GM21723 (cell line): ENCODE measurements at regions not wholly inside any gene's neighbourhood (a gene's known extent, or its start where the extent isn't known, plus 50 kb on each side); places are given as distances from the start of the nearest gene placed in this dataset.

Source experiments
- ATAC-seq: cut with Tn5 transposase; IDR thresholded peaks from one replicate; pipeline ENCODE4 v1.9.1; 2021; ENCODE audit warnings: mild to moderate bottlenecking, moderate library complexity; ENCODE audit not compliant: unreplicated experiment

DNA sequence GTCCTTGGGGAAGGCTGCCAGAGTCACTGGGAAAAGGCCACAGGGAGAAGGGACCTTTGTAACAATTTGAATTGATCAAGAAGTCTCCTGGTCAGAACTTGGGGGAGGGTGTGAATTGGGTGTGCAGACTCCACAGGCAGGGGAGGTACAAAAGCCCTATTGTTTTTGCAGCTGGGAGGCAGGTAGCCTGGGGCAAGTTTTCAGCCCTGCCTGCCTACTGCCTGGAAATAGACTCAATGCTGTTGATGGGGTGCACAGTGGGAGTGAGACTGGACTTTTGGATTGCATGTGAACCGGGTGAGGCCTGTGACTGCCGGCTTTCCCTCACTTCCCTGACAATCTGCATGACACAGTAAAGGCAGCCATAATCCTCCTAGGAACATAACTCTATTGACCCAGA, 947.0 kb downstream of the REEP3 start:
- ATAC-seq = no peak

GRCh38 chr10:64476506-64476905, 955.3 kb downstream of the REEP3 start:
- no peak for ATAC-seq

DNA sequence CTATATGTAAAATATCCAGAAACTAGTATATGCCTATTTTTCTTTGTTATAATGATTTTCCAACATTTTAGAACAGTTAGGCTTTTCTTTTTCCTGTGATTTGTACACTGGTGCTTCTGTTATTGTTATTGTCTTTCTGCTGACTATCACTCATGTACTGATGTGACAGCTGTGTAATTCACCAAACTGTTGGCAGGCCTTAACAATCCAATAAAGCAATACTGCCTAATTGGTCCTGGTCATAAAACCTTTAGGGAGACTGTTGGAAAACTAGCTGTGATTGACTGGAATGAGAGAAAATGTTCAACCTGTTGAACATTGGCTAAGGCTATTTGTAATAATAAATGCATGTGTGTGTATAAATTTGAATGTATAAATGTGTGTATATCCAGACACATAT, 956.6 kb downstream of the REEP3 start:
- ATAC-seq = no peak

GRCh38 chr10:64484811-64485330, 963.7 kb downstream of the REEP3 start:
- no peak for ATAC-seq

GRCh38 chr10:64486149-64486548, 964.9 kb downstream of the REEP3 start:
- no peak for ATAC-seq

- ATAC-seq = no peak
These were observed 965.7 kb downstream of the REEP3 start for GRCh38 chr10:64486901-64487300.

DNA sequence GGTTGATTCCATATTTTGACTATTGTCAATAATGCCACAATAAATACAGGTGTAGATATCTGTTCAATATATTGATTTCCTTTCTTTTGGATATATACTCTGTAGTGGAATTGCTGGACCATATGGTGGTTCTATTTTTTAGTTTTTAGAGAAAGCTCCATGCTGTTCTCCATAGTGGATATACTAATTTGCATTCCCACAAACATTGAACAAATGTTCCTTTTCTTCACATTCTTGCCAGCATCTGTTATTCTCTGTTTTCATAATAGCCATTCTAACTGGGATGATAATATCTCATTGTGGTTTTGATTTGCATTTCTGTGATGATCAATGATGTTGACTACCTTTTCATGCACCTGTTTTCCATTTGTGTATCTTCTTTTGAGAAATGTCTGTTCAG, 973.7 kb downstream of the REEP3 start:
- no peak for ATAC-seq

GRCh38 chr10:64497306-64497705, 976.1 kb downstream of the REEP3 start:
- no peak for ATAC-seq

- no peak for ATAC-seq
These were observed 980.6 kb downstream of the REEP3 start for GRCh38 chr10:64501807-64502206.

DNA sequence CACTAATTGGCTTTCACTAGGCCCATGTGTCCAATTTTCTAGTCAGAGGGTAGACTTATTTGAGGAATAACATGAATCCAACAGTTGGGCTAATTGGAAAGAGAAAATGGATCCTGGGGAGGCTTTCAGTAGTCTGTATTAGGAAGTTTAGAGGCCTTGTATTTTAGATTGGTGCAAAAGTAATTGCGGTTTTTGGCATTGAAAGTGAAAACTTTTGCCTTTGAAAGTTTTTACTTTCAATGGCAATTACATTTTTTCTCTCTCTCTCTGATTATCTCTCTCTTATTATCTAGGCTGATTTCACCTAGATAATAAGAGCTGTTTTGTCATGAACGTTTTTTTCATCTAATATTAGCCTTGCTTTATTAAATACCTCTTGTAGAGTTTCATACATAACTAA, 981.7 kb downstream of the REEP3 start:
- ATAC-seq = no peak

GRCh38 chr10:64503429-64503828, 982.2 kb downstream of the REEP3 start:
- no peak for ATAC-seq

DNA sequence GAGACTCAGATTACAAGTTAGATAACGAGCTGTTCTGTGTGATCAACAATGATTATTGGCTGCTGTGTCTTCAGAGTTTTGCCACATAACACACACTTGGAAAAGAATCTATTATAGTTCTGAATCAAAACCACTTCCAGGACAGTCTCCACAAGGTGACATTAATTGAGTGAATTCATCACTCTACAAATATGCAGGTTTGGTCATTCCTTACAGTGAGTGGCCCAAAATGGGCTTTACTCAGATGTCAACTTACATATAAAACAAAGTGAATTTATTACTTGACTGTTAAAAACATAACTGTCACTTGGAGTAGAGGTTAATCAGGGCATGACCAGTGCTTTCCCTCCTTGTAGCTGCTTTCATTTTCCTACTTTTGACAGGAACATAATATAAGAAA, 984.3 kb downstream of the REEP3 start:
- ATAC-seq = no peak

GRCh38 chr10:64506963-64507362, 985.8 kb downstream of the REEP3 start:
- no peak for ATAC-seq

DNA sequence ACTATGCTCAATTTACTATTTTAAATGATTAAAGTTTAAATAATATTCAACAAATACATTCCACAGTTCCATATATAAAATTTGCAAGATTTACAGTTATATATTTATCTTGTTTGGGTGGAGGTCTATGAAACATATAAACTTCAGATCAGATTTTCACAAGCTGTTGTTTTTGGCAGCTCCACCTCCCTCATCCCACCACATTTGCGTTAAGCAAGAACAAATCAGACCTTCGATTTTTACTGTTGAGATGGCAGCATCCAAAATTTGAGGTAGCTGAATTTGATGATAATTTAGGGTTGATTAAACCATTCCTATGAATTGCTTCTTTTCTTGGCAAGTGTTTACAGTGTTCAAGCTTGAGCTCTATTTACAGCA, 986.4 kb downstream of the REEP3 start:
- no peak for ATAC-seq

DNA sequence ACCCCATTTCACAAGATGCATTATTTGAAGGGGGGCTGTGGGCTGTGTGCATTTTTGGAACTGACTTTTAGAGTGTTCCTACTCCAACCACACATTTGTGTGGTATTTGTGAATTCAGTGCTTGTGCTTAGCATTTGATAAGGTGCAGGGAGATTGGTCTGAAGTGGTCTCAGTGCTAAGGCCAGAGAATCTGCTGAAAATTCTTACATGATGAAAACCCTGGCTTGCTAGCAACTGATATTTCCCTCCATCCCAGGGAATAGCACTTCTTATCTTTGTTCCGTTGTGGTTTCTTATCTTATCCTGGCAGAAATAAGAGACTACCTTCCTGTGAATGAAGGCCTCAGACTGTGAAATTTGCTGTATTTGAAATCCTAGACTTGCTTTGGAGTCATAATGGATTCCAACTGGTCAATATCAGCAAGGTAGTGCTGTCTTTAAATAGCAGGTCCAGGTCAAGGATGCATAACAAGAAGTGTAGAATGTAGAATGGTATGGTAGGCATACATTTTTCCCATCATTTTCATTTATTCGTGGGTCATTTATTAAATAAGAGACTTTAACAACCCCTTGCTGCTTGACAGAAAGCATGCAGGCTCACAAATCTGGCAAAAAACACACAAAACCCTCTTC, 986.9 kb downstream of the REEP3 start:
- no peak for ATAC-seq

DNA sequence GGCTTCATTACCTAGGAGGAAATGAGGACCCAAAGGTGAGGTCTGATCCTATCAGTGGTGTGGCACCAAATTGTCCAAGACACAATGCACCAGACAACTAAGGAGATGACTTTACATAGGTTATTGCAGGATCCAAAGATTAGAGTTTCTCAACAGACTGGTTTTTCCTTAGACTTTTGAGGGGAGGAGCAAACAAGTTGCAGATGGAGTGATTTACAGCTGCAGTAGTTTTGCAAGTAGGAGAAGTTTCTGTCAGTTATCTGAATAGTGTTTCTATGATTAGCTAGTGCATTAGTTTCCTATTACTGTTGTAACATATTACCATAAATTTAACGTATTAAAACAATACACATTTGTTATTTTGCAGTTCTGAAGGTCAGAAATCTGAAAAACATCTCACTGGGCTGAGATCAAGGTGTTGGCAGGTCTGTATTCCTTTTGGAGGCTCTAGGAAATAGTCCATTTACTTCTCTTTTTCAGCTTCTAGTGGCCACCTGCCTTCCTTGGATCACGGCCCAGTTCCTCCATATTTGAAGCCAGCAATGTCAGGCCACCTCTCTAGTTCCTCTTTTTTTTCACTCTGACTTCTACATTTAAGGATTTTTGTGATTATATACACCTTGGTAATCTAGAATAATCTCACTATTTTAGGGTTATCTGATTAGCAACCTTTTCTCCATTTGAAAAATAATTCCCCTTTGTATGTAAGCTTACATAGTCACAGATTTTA, 994.9 kb downstream of the REEP3 start:
- ATAC-seq = no peak

GRCh38 chr10:64518456-64518855, 997.3 kb downstream of the REEP3 start:
- ATAC-seq = no peak

DNA sequence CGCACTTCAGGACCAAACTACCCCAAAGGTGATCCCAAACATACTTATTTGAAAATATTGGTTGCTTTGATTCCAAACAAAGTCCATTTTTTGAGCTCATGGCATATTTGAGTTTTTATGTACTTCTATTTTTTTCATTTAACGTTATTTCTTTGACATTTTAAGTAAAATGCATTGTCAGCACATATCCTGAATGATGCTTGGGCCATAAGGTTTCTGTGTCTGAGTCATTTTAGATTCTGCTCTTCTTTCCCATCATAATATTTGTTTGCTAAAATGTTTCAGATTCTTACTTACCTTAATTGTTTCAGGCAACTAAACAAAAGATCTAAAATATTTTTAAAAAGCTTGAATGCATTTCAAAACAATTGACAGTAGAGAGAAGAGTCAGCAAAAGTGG, 998.2 kb downstream of the REEP3 start:
- ATAC-seq = no peak

GRCh38 chr10:64519831-64520230, 998.6 kb downstream of the REEP3 start:
- no peak for ATAC-seq

DNA sequence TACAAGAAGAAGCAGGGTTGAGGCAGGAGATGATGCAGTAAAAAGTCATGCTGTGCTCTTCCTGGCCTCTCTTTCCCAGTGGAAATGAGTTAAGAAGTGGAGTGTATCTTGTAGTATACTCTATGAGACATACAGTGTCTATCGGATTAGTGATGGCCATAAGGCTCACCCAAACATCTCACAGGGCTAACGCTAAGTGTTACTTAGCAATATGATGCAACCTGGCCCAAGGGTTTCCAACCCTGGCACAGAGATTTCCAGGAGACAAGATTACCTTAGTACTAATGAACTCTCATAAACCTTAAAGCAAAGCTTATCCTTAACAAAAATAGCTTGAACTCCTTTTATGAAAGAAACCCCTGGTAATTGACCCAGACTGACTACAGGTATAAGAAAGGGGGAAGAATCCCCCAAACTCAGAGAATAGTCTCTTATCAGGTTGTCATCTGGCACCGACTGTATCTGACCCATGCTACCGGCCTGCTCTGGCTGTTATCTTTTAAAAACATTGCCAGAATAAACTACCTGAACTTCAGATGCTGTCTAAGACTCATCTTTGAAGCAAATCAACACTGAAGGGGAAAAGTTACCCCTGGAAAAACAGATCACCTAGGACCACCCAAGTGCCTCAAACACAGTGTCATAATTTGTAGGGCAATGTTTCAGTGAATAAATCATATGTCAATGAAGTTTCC, 1002.0 kb downstream of the REEP3 start:
- ATAC-seq = no peak

DNA sequence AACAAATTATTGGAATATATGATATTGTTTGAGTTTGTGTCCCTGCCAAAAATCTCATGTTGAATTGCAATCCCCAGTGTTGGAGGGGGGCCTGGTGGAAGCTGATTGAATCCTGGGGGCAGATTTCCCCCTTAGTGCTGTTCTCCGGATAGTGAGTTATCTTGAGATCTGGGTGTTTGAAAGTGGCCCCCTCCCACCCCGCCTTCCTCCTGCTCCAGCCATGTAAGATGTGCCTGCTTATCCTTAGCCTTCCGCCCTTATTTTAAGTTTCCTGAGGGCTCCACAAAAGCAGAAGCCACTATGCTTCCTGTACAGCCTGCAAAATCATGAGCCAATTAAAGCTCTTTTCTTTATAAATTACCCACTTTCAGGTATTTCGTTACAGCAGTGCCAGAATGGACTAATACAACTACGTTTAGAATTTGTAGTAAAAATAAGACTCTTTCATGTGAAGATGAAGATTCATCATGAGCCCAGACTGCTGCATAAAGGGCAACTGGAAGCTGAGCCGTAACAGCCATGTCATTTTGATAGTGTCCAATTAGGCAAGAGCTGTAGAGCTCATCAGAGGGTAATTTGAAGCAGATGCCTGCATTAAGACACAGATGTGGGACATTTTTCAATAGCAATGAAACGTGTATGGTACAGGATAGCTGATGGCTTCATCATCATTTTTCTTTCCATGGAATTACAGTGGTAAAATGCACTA, 1007.2 kb downstream of the REEP3 start:
- ATAC-seq = no peak

DNA sequence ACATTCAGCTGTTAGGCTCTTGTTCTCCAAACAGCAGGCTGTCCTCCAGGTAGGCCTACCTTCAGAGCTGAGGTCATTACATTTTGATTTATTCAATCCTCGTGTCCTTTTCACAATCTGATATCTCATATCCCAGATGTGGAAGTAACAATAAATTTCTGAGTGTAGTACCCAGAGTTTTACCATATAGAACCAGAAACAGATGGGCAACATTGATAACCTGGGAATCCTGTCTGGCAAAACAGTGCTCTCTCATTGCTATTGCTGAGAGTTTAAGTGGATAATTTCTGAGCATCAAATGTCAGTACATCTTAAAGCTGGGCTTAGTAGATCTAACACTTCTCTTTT, 1007.8 kb downstream of the REEP3 start:
- no peak for ATAC-seq
